GM21825 (cell line): ENCODE measurements at regions not wholly inside any gene's neighbourhood (a gene's known extent, or its start where the extent isn't known, plus 50 kb on each side); places are given as distances from the start of the nearest gene placed in this dataset.
"Not testable (repeated sequence)": the region's sequence is repeated elsewhere in the genome, so short reads cannot be mapped to it uniquely, and the experiment has no call there.

Source experiments
- ATAC-seq: cut with Tn5 transposase; IDR thresholded peaks from one replicate; pipeline ENCODE4 v1.9.1; 2021; ENCODE audit warnings: mild to moderate bottlenecking, moderate library complexity; ENCODE audit not compliant: unreplicated experiment

GRCh38 chr15:24139622-24140021, 452.5 kb upstream of the NDN start:
- ATAC-seq: not testable (repeated sequence)

- not testable (repeated sequence) for ATAC-seq
Observed at GRCh38 chr15:24145070-24145469, 458.0 kb upstream of the NDN start.

DNA sequence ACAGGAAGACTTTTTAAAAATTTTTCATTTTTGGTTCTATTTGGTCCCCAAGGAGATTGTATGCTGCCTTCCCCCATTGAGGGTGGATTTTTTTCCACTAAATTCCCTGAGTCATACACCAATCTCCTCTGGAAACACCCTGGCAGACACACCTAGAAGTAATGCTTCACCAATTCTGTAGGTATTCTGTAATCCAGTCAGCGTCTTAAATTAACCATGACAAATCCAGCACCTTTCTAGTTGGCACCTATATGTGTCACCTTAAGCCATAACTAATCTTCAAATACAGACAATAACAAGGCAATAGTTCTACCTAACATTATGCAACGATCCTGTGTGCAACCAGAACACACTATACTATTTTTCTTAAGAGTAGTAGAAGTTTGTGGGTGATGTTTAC, 459.1 kb upstream of the NDN start:
- ATAC-seq: no peak

DNA sequence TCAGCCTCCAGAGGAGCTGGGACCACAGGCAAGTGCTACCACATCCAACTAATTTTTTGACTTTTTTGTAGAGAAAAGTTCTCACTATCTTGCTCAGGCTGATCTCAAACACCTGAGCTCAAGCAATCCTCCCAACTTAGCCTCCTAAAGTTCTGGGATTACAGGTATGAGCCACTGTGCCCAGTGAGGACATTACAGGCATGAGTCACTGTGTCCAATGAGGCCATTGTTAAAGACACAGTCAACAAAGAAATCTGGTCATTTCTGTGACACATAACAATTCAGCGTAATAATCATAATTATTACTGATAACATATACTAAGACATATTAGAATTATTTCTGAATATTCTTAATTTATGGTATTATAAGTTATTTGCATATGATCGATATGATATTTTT, 463.4 kb upstream of the NDN start:
- no peak for ATAC-seq

DNA sequence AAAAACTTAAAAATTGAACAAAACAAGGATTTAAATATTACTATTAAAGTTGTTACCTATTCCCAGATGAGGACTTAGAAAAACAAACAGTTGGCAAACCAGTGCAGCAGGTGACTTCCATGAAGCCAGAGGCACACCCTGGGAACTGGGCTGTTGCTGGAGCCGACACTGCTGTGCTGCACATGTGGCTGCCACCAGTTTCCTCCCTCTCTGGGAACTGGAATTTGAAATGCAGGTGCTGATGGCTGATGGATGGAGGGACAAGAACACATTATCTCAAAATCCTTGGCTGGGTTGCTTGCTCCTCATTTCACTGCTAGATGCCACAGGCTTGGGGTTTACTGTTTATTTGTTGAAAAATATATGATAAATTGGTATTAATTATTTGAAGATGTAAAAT, 471.2 kb upstream of the NDN start:
- not testable (repeated sequence) for ATAC-seq

DNA sequence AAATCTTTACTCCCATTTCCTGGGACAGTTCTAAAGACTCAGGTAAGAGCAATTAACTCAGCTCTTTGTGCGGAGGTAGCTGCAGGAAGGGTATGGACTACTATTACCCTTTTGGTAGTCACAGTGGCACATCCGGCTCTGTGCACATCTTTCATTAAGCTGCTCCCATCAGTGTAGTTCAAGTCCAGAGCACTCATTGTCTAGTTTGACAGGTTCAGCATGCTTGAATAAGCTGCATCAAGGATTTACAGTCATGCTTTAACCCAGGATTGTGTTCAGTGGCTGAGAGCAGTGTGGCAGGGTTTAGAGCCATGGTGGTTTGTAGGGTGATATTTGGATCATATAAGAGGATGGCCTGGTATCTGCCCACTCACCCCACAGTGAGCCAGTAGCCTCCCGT, 478.4 kb upstream of the NDN start:
- ATAC-seq: not testable (repeated sequence)

DNA sequence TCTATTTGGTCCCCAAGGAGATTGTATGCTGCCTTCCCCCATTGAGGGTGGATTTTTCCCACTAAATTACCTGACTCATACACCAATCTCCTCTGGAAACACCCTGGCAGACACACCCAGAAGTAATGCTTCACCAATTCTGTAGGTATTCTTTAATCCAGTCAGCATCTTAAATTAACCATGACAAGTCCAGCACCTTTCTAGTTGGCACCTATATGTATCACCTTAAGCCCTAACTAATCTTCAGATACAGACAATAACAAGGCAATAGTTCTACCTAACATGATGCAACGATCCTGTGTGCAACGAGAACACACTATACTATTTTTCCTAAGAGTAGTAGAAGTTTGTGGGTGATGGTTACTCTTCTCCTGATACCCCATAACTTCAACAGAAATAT, 473.3 kb upstream of the NPAP1 start:
- not testable (repeated sequence) for ATAC-seq

DNA sequence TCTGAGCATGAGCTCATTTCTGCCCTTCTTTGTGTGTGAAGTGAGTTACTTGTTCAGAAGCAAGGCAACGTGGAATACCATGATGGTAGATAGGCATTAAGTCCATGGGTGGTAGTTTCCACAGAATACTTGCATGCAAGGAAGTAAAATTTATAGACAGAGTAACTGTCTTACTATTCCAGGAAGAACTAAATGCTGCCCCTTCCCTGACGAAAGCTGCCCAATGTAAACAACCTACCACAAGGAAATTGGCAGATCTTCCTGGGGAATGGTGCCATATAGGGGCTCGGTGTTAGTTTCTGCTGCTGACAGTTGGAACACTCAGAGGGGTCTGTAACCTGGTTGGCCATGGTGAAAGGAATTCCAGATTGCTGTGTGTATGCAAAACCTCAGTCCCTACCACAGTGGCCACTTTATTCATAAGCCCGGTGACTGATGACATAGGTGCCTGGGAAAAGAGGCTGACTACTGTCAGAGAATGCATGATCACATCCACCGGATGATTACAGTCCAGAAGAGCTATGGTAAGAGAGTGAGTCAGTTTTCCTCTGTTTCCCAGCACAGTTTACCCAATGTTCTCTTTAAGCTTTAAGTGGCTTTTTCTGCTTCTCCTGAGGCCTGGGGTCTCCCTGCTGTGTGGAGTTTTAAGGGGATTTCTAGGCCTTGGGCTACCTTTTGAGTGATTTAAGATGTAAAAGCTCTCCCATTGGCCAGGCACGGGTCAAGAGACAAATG, 463.7 kb upstream of the NPAP1 start:
- ATAC-seq: not testable (repeated sequence)

GRCh38 chr15:24223739-24224138, 451.8 kb upstream of the NPAP1 start:
- ATAC-seq: no peak

- ATAC-seq: no peak
Observed at GRCh38 chr15:24224161-24224560, 451.4 kb upstream of the NPAP1 start.

DNA sequence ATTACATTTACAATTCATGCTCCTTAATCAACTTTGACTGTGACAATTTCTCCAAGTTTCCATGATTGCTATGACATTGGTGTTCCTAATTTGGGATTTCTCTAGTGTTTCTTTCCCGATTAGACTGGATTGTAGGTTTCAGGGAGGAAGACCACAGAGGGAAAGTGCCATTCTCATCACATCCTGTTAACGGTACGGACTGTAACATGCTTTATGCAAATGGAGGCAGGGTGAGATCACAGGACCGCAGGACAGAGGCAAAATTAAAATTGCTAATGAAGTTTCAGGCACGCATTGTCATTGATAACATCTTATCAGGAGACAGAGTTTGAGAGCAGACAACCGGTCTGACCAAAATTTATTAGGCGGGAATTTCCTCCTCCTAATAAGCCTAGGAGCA, 446.7 kb upstream of the NPAP1 start:
- ATAC-seq: not testable (repeated sequence)

DNA sequence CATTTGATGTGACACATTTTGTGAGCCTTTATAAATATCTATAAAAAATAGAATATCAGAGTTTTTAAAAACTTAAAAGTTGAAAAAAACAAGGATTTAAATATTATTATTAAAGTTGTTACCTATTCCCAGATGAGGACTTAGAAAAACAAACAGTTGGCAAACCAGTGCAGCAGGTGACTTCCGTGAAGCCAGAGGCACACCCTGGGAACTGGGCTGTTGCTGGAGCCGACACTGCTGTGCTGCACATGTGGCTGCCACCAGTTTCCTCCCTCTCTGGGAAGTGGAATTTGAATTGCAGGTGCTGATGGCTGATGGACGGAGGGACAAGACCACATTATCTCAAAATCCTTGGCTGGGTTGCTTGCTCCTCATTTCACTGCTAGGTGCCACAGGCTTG, 442.4 kb upstream of the NPAP1 start:
- not testable (repeated sequence) for ATAC-seq

- not testable (repeated sequence) for ATAC-seq
Observed at GRCh38 chr15:24240580-24240979, 435.0 kb upstream of the NPAP1 start.

DNA sequence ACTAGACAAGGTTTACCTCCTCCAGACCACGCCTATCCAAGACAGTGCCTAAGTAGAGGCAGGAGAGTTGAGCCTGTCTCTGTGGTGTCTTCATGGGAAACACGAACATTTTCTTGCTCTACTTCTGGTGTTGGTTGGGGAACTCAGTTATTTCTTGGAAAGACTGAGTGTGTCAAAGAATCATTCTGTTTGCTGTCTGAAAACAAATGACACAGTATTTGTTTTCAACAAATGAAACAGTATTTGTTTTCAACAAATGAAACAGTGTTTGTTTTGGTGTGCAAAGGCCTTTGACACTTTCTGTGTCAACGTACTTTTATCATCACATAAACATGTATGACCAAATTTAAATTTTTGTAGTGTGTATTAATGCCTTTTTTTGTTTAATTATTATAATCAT, 416.5 kb upstream of the NPAP1 start:
- ATAC-seq: not testable (repeated sequence)

DNA sequence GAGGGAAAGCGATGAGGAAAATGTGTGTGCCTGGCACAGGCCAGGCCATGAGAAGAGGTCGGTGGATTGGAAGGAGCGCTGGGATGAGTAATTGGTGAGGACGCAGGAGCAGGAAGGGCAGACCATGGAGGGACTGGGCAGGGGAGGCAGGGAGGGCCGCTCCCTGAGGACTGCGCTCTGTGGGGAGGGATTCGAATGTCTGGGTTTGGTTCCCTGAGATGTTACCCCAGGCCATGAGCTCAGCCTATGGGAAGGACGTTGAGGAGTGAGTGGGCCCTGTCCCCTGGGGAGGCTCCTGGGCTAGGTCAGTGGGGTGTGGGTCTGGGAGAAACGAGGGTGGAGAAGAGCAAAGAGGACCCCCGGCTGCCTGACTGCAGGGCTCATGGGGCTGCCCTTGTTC, 415.2 kb upstream of the NPAP1 start:
- not testable (repeated sequence) for ATAC-seq

DNA sequence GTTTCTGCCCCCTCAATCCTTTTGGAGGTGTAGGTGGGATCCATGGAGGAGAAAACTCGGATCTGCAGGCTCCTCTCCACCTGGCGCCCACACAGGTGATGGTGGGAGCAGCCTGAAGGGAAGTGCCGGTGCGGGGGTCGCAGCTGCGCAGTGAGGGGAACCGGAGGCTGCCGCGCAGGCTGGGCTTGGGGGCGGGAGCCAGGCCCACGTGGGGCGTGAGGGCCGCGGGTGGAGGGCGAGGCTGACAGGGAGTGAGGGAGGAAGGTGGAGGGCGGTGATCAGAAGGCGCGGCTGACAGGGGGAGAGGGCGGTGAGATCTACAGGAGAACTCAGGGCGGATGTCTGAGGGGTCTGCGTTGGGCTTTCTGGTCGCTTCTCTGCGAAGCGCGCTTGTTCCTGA, 414.7 kb upstream of the NPAP1 start:
- ATAC-seq: not testable (repeated sequence)

GRCh38 chr15:24268536-24269165, 406.9 kb upstream of the NPAP1 start:
- not testable (repeated sequence) for ATAC-seq

- no peak for ATAC-seq
Observed at GRCh38 chr15:24269166-24269571, 406.4 kb upstream of the NPAP1 start.

DNA sequence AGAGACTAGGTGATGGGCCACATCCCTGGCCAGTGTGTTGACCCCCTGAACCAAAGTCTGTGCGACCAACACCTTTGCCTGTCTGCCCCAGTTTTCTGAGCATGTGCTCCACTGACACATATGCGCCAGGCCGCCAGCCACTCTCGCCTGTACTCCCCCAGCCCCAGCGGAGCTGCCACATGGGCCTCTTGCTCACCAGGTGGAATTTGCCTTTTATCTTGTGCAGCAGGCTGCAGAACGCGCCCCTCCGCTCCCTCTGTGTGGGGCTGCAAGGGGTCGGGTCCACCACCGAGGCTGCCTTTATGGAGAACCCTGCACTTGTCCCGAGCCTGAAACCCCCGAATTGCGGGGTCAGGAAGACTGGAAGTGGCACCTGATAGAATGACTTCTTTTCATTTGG, 405.7 kb upstream of the NPAP1 start:
- no peak for ATAC-seq

DNA sequence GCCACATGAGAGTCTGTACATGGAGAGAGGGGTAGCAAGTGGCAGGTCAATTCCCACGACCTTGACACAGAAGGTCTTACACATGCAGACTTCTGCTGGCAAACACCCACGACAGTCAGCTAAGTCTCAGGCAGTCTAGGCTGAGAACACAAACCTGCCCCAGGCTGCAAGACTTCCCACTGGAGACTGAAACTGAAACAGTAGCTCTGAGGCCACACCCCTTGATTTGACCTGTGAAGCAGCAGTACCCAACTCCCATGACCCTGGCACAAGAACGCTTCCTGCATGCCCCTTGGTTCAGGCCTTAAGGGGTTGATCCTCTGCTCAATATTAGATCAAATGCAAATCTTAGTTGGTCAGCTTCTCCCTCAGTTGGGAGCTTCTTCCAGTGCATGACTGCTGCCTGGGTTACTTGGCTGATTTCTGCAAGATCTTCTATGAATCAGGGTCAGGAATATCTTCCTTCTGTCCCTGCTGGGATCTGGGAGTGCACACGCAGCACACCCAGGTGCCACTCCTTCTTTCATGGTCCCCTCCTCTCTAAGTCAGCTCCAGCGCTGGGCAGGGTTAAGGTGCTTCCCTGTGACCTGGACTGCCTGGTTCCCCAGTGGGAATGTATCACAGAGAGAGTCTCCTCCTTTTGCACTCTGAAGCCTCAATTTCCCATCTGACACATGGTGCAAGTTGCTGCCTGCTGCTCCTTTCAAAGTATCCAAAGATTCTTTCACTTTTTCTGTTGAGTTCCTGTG, 403.9 kb upstream of the NPAP1 start:
- not testable (repeated sequence) for ATAC-seq

DNA sequence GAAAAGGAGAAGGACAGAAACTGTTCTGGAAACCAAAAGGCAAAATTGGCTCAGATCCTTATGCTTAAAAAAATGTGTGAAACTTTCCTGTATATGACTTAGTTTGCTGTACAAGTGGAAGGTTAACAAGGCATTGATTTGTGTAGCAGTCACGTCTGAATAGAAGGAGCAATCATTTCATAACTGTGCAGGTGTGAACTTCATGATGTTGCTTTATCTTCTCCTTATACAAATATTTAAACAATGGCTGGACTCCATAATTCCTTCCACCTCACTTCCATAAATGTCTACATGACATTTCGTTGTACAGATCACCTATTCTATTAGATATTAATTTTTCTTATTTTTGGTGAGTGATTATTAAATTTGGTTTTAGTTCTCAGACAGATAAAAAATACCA, 382.7 kb upstream of the NPAP1 start:
- no peak for ATAC-seq
